Subcutaneous abdominal adipose tissue (tissue), 5 donors: ENCODE measurements at regions not wholly inside any gene's neighbourhood (a gene's known extent, or its start where the extent isn't known, plus 50 kb on each side); places are given as distances from the start of the nearest gene placed in this dataset.

Experiments
- H3K27ac ChIP-seq: one replicate; pipeline ENCODE4 v1.7.0; 2013; ENCODE audit warnings: low read depth, mild to moderate bottlenecking, inconsistent platforms, low read length, moderate library complexity
- H3K27me3 ChIP-seq, 5 donors: one replicate each; pipeline ENCODE4 v1.7.0; 2013; ENCODE audit warnings: low read length in 5 of 5, inconsistent platforms in 1 of 5; ENCODE audit not compliant: control insufficient read depth in 5 of 5, insufficient read depth in 4 of 5
- H3K36me3 ChIP-seq, 5 donors: one replicate each; pipeline ENCODE4 v1.7.0; 2013; ENCODE audit warnings: low read length in 5 of 5; ENCODE audit not compliant: control insufficient read depth in 5 of 5, insufficient read depth in 5 of 5
- H3K4me1 ChIP-seq, 5 donors: one replicate each; pipeline ENCODE4 v1.7.0; 2013; ENCODE audit warnings: low read length in 5 of 5, mild to moderate bottlenecking in 3 of 5, moderate library complexity in 1 of 5; ENCODE audit not compliant: control insufficient read depth in 5 of 5, insufficient read depth in 5 of 5
- H3K4me3 ChIP-seq, 5 donors: one replicate each; pipeline ENCODE4 v1.7.0; 2013; ENCODE audit warnings: low read length in 5 of 5, low read depth in 1 of 5
- H3K9ac ChIP-seq, 5 donors: one replicate each; pipeline ENCODE4 v1.7.0; 2013; ENCODE audit warnings: low read length in 5 of 5, mild to moderate bottlenecking in 4 of 5, moderate library complexity in 3 of 5
- H3K9me3 ChIP-seq, 5 donors: one replicate each; pipeline ENCODE4 v1.7.0; 2013; ENCODE audit warnings: low read length in 5 of 5; ENCODE audit not compliant: control insufficient read depth in 5 of 5
- donor health status: healthy.
- donor health status: healthy.
- donor health status: healthy.
- donor health status: healthy.
- donor health status: healthy.

DNA sequence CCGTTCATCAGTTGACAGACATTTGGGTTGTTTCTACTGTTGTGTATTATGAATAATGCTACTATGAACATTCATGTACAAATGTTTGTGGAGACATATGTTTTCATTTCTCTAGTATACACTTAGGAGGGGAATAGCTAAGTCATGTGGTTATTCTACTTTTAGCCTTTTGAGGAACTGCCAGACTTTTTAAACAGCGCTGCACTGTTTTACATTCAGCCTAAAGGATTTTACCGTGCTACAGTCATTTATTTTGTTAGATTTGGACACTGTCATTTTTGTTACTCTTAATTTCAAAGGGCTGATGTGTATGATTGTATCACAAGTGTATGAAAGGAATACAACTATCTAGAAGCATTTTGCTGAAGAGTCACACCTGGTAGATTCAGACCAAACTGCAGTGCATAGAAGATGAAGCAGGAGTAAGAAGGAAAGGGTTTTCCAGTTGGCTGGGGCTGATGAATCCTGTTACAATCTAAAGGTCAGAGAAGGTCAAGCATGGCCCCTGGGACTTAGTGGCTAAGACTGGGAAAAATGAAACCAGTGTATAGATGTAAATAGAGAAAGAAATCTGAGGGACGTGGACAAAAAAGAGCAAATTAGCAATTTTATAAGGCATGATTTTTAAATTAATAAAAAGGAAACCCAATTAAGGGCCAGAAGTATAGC is 509.7 kb downstream of the PSAT1 start:
- Histone ChIP-seq H3K27ac (no peak overlapping the region), H3K36me3 (no peaks in the 10 kb centered on the region), H3K9ac (no peak overlapping the region), H3K4me1 (peaks cover 0 to 5% (median 0%) of the 10 kb centered on the region in 5 donors), H3K27me3 (no peaks in the 10 kb centered on the region), H3K4me3 (no peak overlapping the region), H3K9me3 (no peaks in the 10 kb centered on the region)

DNA sequence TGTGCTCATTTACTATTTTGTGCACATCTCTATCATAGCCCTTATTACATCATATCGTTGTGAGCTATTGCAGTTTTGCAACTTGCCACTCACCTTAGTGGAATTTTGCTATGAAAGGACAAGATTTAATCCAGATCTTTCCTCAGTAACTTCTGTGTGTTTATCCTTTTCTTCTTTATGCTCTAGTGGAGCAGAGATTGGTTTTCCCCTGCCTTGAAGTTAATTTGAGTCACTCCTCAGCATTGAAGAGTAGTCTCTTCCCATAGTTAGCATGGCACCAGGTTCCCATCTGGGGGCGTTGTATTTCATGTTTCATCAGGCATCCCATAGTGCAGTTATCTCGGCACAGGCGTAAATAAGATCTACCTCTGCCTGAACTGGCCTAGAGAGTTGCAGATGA is 510.4 kb downstream of the PSAT1 start:
- H3K4me1 ChIP-seq: peaks cover 0 to 5% (median 0%) of the 10 kb centered on the region in 5 donors
- H3K9me3 ChIP-seq: no peaks in the 10 kb centered on the region
- H3K36me3 ChIP-seq: no peaks in the 10 kb centered on the region
- no peak overlapping the region for H3K9ac ChIP-seq
- no peaks in the 10 kb centered on the region for H3K27me3 ChIP-seq
- no peak overlapping the region for H3K4me3 ChIP-seq
- no peak overlapping the region for H3K27ac ChIP-seq

DNA sequence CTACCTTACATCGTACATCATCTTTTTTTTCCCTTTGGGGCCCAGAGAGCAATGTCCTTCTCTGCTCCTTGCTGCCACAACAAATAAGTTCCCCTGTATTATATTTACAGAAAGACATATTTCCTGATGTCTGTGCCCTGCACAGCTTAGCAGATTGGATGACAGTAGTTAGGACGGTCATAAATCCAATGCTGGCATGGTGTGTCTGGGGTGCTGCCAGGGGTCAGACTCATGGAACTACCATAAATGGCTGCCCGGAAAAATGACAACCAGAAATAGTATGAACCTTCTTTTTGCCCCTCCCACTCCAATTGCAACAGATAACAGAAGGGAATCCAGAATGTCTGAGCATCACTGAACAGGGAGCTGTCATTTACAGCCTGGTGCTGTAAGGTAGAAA is 511.1 kb downstream of the PSAT1 start:
- Histone ChIP-seq H3K9ac (no peak overlapping the region), H3K27ac (no peak overlapping the region), H3K36me3 (no peaks in the 10 kb centered on the region), H3K4me3 (no peak overlapping the region), H3K4me1 (peaks cover 0 to 5% (median 0%) of the 10 kb centered on the region in 5 donors), H3K9me3 (no peaks in the 10 kb centered on the region), H3K27me3 (no peaks in the 10 kb centered on the region)

DNA sequence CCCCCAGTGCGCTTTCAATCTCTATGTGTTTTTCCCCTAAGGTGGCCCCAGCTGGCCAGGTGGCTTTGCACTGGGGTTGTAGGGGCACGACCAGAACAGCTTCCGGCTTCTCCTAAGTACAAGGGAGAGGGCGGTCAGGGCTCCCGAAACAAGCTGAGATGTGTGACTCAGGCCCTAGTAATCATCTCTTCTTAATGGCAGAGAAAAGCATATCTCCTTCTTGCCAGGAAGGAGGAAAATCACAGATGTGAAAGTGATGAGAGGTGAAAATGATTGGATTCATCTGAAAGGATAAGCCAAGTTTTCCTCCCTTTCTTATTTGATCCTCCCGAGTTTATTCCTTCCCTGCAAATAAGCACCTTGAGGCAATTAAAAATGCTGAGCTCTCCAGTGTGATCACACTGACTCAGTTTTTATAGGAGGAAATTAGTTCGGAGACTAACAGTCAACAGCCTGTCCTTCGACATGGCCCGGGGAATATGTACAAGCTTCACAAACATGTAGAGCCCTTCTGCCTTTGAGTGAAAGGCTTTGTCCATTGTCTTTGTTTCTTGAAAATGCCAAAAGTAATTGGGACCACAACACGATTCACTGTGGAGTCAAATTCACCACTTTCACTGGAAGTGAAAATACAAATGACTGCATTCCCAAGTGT is 514.8 kb downstream of the PSAT1 start:
- peaks cover 0 to 4% (median 0%) of the 10 kb centered on the region in 5 donors for H3K4me1 ChIP-seq
- H3K4me3 ChIP-seq: no peak overlapping the region
- no peaks in the 10 kb centered on the region for H3K36me3 ChIP-seq

DNA sequence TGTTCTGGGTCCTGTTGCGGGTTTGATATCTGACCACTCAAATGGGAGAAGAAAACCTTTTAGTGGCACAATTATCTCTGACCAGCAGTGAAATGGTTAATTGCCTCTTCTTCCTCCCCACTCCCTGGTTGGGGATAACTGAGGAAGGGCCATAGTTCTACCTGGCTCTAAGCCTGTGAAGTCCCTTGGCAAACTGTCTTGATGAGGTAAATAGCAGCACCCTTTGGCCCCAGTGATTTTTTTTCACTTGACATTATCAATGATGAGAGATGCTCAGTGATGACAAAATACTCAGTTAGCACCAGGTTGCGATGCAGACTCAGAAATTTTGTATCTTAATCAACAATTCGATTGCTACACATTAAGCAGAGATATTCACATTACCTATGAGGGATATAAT is 515.7 kb downstream of the PSAT1 start:
- Histone ChIP-seq H3K4me3 (no peak overlapping the region), H3K36me3 (no peaks in the 10 kb centered on the region), H3K9ac (no peak overlapping the region), H3K27ac (no peak overlapping the region), H3K4me1 (no peaks in the 10 kb centered on the region), H3K9me3 (peaks cover 0 to 5% (median 3%) of the 10 kb centered on the region in 5 donors), H3K27me3 (no peaks in the 10 kb centered on the region)

More for the DNA sequence above, 514.8 kb downstream of the PSAT1 start:
- H3K27me3 ChIP-seq: no peaks in the 10 kb centered on the region
- no peak overlapping the region for H3K27ac ChIP-seq
- H3K9ac ChIP-seq: no peak overlapping the region
- H3K9me3 ChIP-seq: peaks cover 0 to 5% (median 3%) of the 10 kb centered on the region in 5 donors

DNA sequence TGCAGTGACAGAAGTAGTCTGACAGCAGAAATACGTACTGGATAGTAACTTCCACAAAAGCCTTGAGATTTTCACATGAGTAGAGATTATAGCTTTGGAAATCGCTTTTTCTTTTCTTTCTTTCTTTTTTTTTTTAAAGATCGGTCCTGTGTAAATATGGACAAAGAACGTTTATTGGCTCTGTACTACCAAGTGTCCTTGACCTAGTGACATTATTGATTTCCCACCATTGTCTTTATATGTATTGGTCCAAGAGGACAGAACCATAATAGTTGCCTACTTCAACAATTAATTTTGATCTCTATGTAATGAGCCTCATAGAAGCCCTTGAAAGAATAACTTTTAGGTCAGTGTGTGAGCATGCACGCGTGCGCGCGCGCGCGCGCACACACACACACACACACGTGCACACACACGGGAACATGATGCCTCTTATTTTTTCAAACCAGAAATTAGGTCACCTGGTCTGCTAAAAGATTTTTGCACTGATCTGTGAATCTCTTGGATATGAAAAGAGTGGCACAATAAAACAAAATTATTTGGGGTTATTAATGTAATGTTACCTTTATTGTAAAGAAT is 516.8 kb downstream of the PSAT1 start:
- no peaks in the 10 kb centered on the region for H3K4me1 ChIP-seq
- H3K27me3 ChIP-seq: no peaks in the 10 kb centered on the region
- no peak overlapping the region for H3K27ac ChIP-seq
- no peak overlapping the region for H3K9ac ChIP-seq
- no peaks in the 10 kb centered on the region for H3K36me3 ChIP-seq
- peaks cover 0 to 5% (median 3%) of the 10 kb centered on the region in 5 donors for H3K9me3 ChIP-seq
- H3K4me3 ChIP-seq: no peak overlapping the region

DNA sequence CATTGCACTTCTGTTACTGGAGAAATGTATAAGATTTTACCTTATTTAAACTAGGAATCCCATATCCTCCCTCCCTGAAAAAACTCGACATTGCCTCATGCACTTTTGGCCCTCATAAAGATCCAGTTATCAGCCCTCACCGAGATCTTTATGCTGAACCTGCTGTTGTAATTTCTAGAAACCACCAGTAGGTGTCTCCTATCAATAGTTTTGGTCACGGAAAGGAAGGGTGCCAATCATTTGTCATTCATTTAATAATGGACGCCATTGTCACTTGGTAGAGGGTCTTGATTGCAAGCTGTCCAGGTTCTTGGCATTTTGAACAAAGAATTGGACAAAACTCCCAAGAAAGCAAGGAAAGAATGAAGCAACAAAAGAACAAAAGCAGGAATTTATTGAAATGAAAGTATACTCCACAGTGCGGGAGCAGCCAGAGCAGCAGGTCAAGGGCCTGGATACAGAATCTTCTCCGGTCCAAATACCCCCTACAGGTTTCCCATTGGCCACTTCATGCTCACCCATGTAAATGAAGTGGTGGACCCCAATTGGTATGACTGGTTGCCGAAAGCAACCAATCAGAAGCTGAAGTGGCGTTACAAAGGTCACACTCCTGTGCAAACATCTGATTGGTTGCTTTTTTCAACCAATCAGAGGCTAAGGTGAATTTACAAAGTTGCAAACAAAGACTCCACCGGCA is 524.3 kb downstream of the PSAT1 start:
- Histone ChIP-seq H3K4me1 (peaks cover 0 to 7% (median 0%) of the 10 kb centered on the region in 5 donors), H3K27ac (no peak overlapping the region), H3K9ac (no peak overlapping the region), H3K9me3 (no peaks in the 10 kb centered on the region), H3K27me3 (no peaks in the 10 kb centered on the region), H3K36me3 (no peaks in the 10 kb centered on the region), H3K4me3 (peak overlapping the region; percentile 36 to 67 (median 50))

DNA sequence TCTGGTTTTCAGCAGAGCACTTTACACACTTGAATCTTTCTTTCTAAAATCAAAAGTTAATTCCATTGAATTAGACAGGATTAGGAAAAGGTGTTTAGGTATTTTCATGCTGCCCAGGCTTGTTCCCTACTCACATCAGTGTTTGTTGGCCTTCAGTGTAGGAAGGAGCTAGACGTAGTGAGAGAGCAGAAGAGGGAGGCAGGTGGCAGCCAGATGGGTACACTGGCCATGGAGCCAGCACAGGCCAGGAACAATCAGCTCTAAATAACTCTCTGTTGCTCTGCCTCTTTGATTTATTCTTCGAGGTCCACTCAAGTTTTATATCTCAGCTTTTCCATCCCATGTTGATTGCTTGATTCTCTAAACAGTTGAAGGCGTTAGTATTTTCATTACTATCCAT is 529.6 kb downstream of the PSAT1 start:
- H3K27ac ChIP-seq: no peak overlapping the region
- H3K27me3 ChIP-seq: no peaks in the 10 kb centered on the region
- H3K4me3 ChIP-seq: no peak overlapping the region
- no peak overlapping the region for H3K9ac ChIP-seq
- H3K36me3 ChIP-seq: no peaks in the 10 kb centered on the region
- peaks cover 0 to 1% (median 0%) of the 10 kb centered on the region in 5 donors for H3K4me1 ChIP-seq
- no peaks in the 10 kb centered on the region for H3K9me3 ChIP-seq

DNA sequence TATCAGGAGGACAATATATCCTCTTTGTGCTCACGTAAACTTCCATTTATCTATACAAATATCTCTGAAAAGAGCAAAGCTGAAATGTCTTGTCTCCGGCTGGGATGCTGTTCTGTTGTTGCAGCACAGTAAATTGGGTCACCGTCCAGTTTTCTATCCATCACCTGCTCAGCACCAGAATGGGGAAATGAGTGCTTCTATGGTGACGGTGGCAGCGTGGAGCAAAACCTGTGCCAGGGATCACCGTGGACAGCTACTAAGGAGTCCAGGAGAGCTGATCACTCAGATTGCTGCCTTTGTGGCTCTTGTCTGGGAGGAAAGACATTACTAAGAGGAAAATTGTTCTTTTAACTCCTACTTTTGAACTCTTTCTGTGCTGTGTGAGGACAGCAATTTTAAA is 531.6 kb downstream of the PSAT1 start:
- H3K27me3 ChIP-seq: no peaks in the 10 kb centered on the region
- no peaks in the 10 kb centered on the region for H3K4me1 ChIP-seq
- no peaks in the 10 kb centered on the region for H3K36me3 ChIP-seq
- no peak overlapping the region for H3K4me3 ChIP-seq
- H3K9me3 ChIP-seq: no peaks in the 10 kb centered on the region
- no peak overlapping the region for H3K27ac ChIP-seq
- H3K9ac ChIP-seq: no peak overlapping the region

DNA sequence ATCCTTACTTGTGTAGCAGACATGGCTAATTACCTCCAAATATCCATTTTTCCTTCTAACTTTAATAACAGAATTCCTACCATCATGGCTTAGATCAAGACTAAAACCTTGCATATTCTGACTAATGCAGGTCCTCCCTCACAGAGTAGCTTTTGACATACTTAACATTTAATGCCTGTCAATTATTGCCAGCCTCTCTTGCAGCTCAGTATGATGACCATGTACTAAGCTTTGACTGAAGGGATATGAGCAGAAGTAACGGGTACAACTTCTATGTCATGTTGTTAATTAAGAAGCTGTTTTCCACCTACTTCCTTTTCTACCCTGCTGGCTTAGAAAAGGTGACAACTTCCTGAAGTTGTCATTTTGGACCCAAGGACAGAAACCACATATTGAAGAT is 533.4 kb downstream of the PSAT1 start:
- no peak overlapping the region for H3K4me3 ChIP-seq
- H3K4me1 ChIP-seq: no peaks in the 10 kb centered on the region
- H3K9ac ChIP-seq: no peak overlapping the region
- H3K36me3 ChIP-seq: no peaks in the 10 kb centered on the region
- H3K27ac ChIP-seq: no peak overlapping the region
- no peaks in the 10 kb centered on the region for H3K27me3 ChIP-seq
- no peaks in the 10 kb centered on the region for H3K9me3 ChIP-seq
